ENCODE measurements at regions not wholly inside any gene's neighbourhood (a gene's known extent, or its start where the extent isn't known, plus 50 kb on each side); places are given as distances from the start of the nearest gene placed in this dataset.

DNA sequence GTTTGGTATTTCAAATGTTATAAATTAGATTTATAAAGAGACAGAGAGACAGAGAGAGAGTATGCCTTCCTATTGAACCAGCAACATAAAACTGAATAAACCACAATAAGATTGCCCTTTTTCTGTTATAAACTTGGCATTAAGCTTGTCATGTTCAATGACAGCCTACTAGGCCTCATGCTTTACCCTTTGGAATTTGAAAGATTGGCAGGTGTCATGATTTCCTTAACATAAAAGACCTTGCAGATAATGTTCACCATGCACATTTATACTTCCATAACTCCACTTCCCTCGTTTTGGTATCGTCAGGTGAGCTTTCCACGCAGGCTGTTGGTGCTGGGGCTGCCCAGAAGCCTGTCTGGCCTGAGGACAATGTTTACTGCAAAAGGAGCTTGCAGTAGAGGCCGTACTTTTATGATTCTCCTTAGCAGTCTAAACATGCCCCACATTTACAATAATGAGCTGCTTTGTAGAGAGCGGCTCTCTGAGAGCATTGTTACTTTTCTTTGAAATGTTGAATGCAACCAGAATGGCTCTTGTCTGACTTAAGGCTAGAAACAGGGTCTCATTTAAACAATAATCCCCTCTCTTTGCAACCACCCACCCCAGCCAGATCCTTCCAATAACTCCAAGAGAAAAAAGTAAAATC, 379.1 kb upstream of the ATP5MC3 start:
- DNase-seq (ENCODE audit: low read depth), result no peak

DNA sequence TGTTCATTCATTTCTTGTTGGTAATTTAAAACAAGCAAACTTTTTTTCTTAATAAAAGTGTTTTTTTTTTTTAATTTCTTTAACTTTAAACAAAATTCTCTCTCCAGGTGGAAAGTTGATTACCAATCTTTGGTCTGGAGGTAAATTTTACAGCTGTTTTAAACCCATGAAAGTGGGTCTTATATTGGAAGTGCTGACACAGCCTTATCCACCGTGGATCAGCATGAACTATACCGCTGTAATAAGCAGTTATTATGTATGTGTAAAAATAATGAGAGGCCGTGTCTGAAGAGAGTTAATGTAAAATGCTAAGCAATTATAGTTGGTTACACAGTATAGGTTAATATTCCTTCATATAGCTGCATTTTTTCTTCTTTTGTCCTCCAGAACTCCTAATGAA, 378.1 kb upstream of the ATP5MC3 start:
- DNase-seq (ENCODE audit: low read depth), result no peak

DNA sequence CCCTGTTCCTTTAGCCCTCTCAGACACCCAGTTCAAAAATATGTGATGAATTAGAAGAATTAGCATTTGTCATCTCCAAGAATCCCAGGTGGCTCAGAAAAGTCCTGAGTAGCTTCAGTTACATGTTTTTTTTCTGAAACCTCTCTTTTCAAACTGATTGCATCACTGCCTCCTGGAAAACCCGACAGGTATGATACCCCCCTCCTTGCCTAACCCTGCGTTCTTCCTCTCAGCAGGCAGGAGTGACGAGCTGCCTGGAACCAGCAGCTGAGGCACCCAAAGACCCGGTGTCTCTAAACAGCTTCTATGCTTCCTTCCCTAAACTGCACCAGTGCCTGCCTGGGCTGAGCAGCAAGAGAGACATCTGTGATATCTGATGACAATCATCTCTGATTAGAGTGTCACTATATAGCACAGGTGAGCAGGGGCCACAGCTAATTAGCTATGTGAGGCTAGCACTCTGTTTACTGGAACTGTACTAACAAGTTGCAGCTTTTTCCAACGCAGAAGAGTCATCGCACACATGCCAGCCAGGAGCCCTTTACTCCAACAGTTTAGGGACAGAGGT, 376.4 kb upstream of the ATP5MC3 start:
- DNase-seq (ENCODE audit: low read depth), result no peak

- no peak for DNase-seq (ENCODE audit: low read depth)
Observed at GRCh38 chr2:175553910-175554309, 372.4 kb upstream of the ATP5MC3 start.

DNA sequence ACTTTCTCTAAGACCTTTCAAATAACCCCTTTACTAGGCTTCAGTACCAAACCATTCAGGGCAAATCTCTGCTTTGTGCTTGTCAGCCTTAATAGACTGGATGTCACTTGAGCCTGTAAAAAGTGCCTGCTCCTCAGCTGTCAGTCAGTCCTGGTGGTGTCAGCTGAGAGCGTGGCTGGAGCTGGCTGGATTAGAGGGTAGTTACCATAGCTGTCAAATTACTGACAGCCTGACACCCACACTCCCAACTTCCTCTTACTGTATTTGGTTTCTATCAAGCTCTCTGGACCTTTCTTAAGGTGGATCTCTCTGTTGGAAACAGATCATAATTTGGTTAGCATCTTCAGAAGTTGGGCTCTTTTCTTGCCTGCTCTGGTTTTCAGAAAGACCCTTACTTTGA, 371.4 kb upstream of the ATP5MC3 start:
- no peak for DNase-seq (ENCODE audit: low read depth)

DNA sequence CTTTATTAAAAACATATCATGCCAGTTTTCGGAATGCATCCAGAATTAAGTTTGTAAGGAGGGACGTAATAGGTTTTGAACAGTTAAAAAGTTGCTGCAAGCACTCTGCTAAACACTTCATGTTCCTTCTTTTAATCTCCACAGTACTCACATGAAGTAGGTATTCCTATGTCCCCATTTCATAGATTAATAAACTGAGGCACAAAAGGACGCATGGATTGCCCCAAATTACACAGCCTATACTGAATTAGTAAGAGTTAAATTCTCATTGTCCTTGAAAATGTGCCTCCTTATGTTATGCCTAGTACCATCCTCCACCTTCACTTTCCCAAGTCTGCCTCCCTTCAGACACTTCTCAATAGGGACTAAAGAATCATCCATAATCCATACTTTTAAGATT, 358.9 kb upstream of the ATP5MC3 start:
- no peak for DNase-seq (ENCODE audit: low read depth)

- no peak for DNase-seq (ENCODE audit: low read depth)
Observed at GRCh38 chr2:175539122-175539521, 357.6 kb upstream of the ATP5MC3 start.

- no peak for DNase-seq (ENCODE audit: low read depth)
Observed at GRCh38 chr2:175536059-175536458, 354.5 kb upstream of the ATP5MC3 start.

- no peak for DNase-seq (ENCODE audit: low read depth)
Observed at GRCh38 chr2:175535631-175536030, 354.1 kb upstream of the ATP5MC3 start.

DNA sequence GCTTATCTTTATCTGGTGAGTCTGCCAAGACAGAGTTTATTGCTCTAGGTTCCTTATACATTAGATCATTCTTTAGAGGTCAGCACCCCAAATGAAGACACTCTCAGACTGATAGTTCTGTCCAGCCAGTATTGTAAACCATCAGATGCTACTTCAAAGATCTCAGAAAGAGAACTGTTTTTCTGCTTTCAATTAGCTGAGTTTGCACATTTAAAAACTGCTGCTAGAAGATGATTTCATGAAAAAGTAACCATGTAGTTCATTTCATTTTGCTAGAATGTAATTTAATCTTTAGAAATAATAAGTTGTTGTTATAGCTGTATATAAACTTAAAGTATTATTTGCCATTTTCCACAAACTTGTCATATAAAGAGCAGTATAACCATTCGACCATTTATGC, 344.5 kb upstream of the ATP5MC3 start:
- DNase-seq (ENCODE audit: low read depth), result no peak

DNA sequence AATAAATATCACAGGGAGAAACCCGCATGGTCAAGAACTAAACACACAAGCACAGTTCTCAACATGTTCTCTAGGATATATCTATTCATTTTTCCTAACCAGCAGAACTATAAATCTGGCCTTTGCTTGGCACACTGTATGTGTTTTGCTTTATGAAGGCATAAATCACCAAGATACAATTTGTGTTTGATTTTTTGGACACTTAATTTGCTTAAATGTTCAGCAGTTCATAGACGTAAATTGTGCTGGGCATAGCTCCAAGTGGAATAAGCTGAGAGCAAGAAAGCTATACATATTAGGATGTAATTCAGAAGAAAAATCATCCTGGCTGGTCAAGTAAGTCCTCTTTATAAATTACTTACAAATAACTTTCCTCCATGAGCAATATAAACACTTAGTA, 341.5 kb upstream of the ATP5MC3 start:
- DNase-seq (ENCODE audit: low read depth), result no peak

DNA sequence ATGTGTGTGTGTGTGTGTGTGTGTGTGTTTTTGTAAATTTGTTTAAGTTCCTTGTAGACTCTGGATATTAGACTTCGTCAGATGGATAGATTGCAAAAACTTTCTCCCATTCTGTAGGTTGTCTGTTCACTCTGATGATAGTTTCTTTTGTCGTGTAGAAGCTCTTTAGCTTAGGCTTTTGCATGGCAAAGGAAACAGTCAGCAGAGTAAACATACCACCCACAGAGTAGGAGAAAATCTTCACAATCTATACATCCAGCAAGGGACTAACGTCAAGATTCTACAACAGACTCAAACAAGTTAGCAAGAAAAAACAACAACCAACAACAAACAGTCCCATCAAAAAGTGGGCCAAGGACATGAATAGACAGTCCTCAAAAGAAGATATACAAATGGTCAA, 336.7 kb upstream of the ATP5MC3 start:
- no peak for DNase-seq (ENCODE audit: low read depth)

- DNase-seq (ENCODE audit: low read depth), result no peak
Observed at GRCh38 chr2:175516555-175516954, 335.0 kb upstream of the ATP5MC3 start.

DNA sequence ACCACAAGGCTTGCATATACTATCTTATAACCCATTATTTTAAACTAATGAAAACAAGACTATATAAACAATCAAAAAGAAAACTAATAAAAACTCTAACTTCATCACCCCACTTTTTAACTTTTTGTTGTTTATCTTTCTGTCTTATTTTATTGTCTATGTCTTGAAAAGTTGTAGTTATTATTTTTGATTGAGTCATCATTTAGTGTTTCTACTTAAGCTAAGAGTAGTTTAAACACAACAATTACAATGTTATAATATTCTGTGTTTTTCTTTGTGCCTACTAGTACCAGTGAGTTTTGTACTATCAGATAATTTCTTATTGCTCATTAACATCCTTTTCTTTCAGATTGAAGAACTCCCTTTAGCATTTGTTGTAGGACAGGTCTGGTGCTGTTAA, 318.7 kb upstream of the ATP5MC3 start:
- no peak for DNase-seq (ENCODE audit: low read depth)

DNA sequence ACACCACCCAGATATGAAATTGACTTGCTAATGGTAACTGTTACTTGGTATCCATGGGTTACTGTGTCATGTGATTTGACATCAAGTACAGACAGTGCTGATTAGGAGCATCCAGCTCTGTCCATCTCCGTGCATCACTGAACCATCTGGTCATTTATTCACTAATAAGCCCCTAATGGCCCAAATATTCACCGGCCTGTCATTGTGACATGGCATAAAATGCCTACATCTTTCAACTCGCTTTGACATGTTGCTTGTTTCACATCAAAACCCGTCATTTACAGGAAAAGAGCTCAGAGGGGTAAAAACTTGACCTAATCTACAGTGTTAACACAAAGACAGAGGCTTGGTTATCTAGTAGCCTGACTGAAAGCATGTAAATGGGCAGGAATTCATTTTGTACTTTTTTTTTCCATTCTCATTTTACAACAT, 308.9 kb upstream of the ATP5MC3 start:
- no peak for DNase-seq (ENCODE audit: low read depth)

DNA sequence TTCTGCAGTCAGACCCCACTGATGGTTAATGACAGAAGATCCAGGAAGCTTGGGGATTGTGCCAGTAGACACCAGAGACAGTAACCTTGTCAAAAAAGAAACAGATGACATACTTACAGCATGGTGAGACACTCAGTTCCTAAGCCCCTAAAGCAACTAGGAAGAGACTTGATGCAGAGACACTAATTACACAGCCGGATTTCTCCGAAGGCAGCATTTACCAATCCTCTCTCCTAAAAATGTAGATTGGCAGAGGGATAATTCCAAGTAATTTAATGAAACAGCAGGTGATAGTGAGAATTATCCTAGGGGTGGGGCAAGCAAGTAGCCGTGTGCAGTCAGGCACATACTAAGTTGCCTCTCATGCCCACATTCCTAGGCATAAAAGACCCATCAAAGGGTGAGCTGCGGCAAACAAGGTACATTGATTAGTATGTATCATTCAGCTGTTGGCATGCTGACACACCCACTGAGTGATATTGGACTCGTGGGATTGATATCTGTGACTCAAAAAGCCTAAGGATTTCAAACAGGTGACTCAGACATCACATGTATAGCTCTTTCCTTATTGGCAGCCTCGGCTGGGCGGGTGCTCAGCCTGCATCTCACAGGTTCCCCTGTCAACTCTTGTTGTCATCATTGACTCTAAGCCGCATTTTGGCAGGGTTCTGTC, 296.7 kb upstream of the ATP5MC3 start:
- DNase-seq (ENCODE audit: low read depth), result no peak

DNA sequence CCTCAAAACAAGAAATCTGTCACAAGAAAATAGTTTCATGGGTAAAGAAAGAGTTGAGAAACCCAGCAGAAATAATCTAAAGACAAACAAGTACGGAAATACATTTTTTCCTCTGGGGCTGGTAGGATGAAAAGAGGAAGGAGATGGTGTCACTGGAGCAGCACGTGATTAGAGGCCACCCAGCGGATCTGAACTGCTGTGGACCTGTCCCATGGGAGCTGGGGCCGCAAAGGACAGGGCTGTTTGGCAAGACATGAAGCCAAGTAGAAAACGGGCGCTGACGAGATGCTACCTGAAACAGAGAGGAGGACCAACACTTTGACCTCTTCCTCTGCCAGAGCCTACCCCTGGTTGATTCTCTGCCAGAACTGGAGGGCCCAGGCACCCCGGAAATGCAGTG, 295.4 kb upstream of the ATP5MC3 start:
- DNase-seq (ENCODE audit: low read depth), result no peak

DNA sequence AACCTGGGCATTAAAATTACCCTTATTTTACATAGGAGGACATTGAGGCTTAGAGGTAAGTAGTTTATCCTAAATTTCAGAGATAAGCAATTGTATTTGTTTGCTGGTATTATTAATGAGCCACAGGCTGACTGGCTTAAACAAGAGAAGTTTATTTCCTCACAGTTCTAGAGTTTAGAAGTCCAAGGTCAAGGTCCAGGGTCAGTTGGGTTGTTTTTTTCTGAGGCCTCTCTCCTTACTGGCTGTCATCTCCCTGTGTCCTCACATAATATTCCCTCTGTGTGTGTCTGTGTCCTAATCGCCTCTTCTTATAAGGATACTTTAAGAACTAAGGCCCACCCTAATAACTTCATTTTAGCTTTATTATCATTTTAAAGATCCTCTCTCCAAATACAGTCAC, 294.9 kb upstream of the ATP5MC3 start:
- DNase-seq (ENCODE audit: low read depth), result no peak

DNA sequence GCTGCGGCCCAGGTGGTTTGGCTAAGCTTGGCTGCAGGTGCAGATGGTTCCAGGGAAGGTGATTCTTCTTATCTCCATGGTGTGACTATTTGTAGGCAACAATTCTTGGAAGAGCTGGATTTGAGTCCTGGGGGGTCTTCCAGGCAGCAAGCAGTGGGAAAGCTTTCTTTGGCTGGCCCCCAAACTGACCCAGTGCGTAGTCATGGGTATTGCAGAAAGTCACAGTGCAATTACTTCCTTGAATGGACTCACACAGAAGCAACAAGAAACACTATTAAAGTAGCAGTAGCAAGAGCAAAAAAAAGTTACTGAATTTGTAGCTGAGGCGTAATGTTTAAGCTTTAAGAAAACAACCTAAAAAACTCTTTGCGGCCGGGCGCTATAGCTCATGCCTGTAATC, 293.6 kb upstream of the ATP5MC3 start:
- DNase-seq (ENCODE audit: low read depth), result no peak

DNA sequence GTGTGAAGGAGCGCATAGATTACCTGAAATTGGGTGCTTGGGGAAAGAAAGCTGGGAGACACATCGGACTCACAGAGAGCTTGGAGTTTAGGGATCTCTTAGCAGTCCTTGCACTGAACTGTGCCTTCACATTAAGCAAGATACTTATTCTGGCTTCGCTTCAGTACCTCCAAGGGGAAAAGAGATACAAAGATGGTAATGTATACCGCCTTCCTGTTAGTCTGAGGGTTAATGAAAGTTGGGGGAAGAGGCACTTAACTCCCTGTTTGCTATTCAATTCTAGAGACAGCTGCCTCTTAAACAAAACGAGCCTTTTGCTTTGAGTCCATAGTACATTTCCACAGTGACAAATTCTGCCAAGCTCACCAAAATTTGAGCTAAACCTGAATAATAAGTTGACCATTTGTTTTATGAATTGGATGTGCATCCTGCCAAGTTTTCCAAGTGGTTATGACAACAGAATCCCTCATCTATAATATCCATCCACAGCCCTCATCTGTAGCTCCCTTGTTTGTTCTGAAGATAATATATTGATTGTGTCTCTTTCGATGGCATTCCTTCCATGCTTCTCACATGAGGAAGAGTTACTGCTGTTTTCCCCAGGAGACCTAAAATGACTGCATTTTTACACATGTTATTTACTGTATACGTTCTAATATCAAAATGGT, 287.1 kb upstream of the ATP5MC3 start:
- DNase-seq (ENCODE audit: low read depth), result no peak

DNA sequence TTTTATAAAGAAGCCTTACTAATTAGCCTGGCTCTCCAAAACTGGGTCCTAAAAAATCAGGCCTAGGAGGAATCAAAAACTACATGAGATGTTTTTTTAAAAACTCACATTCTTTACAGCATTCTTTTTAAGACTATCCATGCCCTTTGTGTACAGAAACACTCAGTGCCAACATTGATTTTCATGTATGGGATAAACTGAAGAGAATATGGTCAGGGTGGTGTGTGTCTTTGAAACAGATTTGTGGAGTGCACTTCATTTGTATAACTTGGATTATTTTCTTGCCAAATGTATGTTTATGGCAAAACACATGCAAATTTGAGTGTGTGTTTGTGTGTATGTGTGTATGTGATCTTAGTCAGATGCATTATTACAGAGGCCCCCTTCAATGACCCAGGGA, 283.6 kb upstream of the ATP5MC3 start:
- no peak for DNase-seq (ENCODE audit: low read depth)

- no peak for DNase-seq (ENCODE audit: low read depth)
Observed at GRCh38 chr2:175464311-175464670, 282.8 kb upstream of the ATP5MC3 start.

GRCh38 chr2:175463589-175464310, 282.2 kb upstream of the ATP5MC3 start:
- DNase-seq (ENCODE audit: low read depth), result no peak
